AG09309 (cell line): ENCODE measurements at regions not wholly inside any gene's neighbourhood (a gene's known extent, or its start where the extent isn't known, plus 50 kb on each side); places are given as distances from the start of the nearest gene placed in this dataset.
"Not testable (repeated sequence)": the region's sequence is repeated elsewhere in the genome, so short reads cannot be mapped to it uniquely, and the experiment has no call there.

Source experiments
- DNase-seq: peaks from one replicate; pipeline ENCODE4 v3.0.0-alpha.2; 2010; ENCODE audit warnings: low read depth
- H3K4me3 ChIP-seq: 2 replicates; pipeline ENCODE4 v1.5.1; 2011; ENCODE audit warnings: mild to moderate bottlenecking, low read depth, low read length, moderate library complexity; ENCODE audit not compliant: control insufficient read depth

GRCh38 chr1:146375108-146375507 is 146.3 kb upstream of the NOTCH2NLA start:
- DNase-seq, result not testable (repeated sequence)

GRCh38 chr1:146369940-146370339 is 141.1 kb upstream of the NOTCH2NLA start:
- not testable (repeated sequence) for DNase-seq
- peak overlapping the region; percentile 28 for H3K4me3 ChIP-seq

More at GRCh38 chr1:146375108-146375507, 146.3 kb upstream of the NOTCH2NLA start:
- H3K4me3 ChIP-seq, result not testable (repeated sequence)

GRCh38 chr1:146355373-146355772 is 126.6 kb upstream of the NOTCH2NLA start:
- not testable (repeated sequence) for DNase-seq

GRCh38 chr1:146326863-146327262 is 98.0 kb upstream of the NOTCH2NLA start:
- H3K4me3 ChIP-seq, result not testable (repeated sequence)

More at GRCh38 chr1:146355373-146355772, 126.6 kb upstream of the NOTCH2NLA start:
- H3K4me3 ChIP-seq, result not testable (repeated sequence)

GRCh38 chr1:146324463-146324862 is 95.6 kb upstream of the NOTCH2NLA start:
- not testable (repeated sequence) for H3K4me3 ChIP-seq, DNase-seq

More at GRCh38 chr1:146326863-146327262, 98.0 kb upstream of the NOTCH2NLA start:
- DNase-seq, result not testable (repeated sequence)

- H3K4me3 ChIP-seq, DNase-seq: not testable (repeated sequence)
Measured at GRCh38 chr1:146323302-146323701, 94.5 kb upstream of the NOTCH2NLA start.

GRCh38 chr1:146322893-146323292 is 94.1 kb upstream of the NOTCH2NLA start:
- H3K4me3 ChIP-seq, DNase-seq: not testable (repeated sequence)

- not testable (repeated sequence) for DNase-seq
Measured at GRCh38 chr1:146318715-146319114, 89.9 kb upstream of the NOTCH2NLA start.

GRCh38 chr1:146317785-146318184 is 89.0 kb upstream of the NOTCH2NLA start:
- not testable (repeated sequence) for H3K4me3 ChIP-seq, DNase-seq

More at GRCh38 chr1:146318715-146319114, 89.9 kb upstream of the NOTCH2NLA start:
- H3K4me3 ChIP-seq, result not testable (repeated sequence)

GRCh38 chr1:146314449-146315246 is 85.8 kb upstream of the NOTCH2NLA start:
- H3K4me3 ChIP-seq, DNase-seq: not testable (repeated sequence)

- DNase-seq, H3K4me3 ChIP-seq: not testable (repeated sequence)
Measured at GRCh38 chr1:146310579-146310978, 81.8 kb upstream of the NOTCH2NLA start.

GRCh38 chr1:146309427-146309826 is 80.6 kb upstream of the NOTCH2NLA start:
- H3K4me3 ChIP-seq, DNase-seq: not testable (repeated sequence)

GRCh38 chr1:146308892-146309291 is 80.1 kb upstream of the NOTCH2NLA start:
- not testable (repeated sequence) for DNase-seq, H3K4me3 ChIP-seq

GRCh38 chr1:146308152-146308551 is 79.3 kb upstream of the NOTCH2NLA start:
- not testable (repeated sequence) for DNase-seq, H3K4me3 ChIP-seq

GRCh38 chr1:146307632-146308031 is 78.8 kb upstream of the NOTCH2NLA start:
- DNase-seq, H3K4me3 ChIP-seq: not testable (repeated sequence)

- not testable (repeated sequence) for DNase-seq
Measured at GRCh38 chr1:146306651-146307050, 77.8 kb upstream of the NOTCH2NLA start.

GRCh38 chr1:146305442-146305841 is 76.6 kb upstream of the NOTCH2NLA start:
- H3K4me3 ChIP-seq, DNase-seq: not testable (repeated sequence)

More at GRCh38 chr1:146306651-146307050, 77.8 kb upstream of the NOTCH2NLA start:
- not testable (repeated sequence) for H3K4me3 ChIP-seq

- DNase-seq, H3K4me3 ChIP-seq: not testable (repeated sequence)
Measured at GRCh38 chr1:146298575-146298897, 69.7 kb upstream of the NOTCH2NLA start.

GRCh38 chr1:146297781-146298574 is 69.2 kb upstream of the NOTCH2NLA start:
- DNase-seq, H3K4me3 ChIP-seq: not testable (repeated sequence)
